ENCODE measurements at regions not wholly inside any gene's neighbourhood (a gene's known extent, or its start where the extent isn't known, plus 50 kb on each side); places are given as distances from the start of the nearest gene placed in this dataset.
A peak's percentile ranks its signal among the peaks of the same experiment; 100 is the strongest.
"Not testable (repeated sequence)": the region's sequence is repeated elsewhere in the genome, so short reads cannot be mapped to it uniquely, and the experiment has no call there.

DNA sequence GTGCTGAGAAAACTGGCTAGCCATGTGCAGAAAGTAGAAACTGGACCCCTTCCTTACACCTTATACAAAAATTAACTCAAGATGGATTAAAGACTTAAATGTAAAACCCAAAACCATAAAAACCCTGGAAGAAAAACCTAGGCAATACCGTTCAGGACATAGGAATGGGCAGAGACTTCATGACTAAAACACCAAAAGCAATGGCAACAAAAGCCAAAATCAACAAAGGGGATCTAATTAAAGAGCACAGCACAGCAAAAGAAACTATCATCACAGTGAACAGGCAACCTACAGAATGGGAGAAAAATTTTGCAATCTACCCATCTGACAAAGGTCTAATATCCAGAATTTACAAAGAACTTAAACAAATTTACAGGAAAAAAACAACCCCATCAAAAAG, 575.2 kb upstream of the ADAMTS5 start:
- not testable (repeated sequence) for DNase-seq (ENCODE audit: low read depth in 4 of 4, low spot score in 3 of 4)

- DNase-seq (ENCODE audit: low read depth in 4 of 4, low spot score in 3 of 4), result no peak
These were observed 569.4 kb upstream of the ADAMTS5 start for GRCh38 chr21:27536319-27536718.

- no peak for DNase-seq (ENCODE audit: low read depth in 4 of 4, low spot score in 3 of 4)
These were observed 568.3 kb upstream of the ADAMTS5 start for GRCh38 chr21:27535188-27535587.

- DNase-seq (ENCODE audit: low read depth in 4 of 4, low spot score in 3 of 4), result no peak
These were observed 567.3 kb upstream of the ADAMTS5 start for GRCh38 chr21:27534206-27534605.

- DNase-seq (ENCODE audit: low read depth in 4 of 4, low spot score in 3 of 4), result peak in 3 of 4 donors; percentile 4 to 30 (median 24)
These were observed 565.2 kb upstream of the ADAMTS5 start for GRCh38 chr21:27532076-27532475.

GRCh38 chr21:27528697-27529096, 561.8 kb upstream of the ADAMTS5 start:
- DNase-seq (ENCODE audit: low read depth in 4 of 4, low spot score in 3 of 4), result no peak

DNA sequence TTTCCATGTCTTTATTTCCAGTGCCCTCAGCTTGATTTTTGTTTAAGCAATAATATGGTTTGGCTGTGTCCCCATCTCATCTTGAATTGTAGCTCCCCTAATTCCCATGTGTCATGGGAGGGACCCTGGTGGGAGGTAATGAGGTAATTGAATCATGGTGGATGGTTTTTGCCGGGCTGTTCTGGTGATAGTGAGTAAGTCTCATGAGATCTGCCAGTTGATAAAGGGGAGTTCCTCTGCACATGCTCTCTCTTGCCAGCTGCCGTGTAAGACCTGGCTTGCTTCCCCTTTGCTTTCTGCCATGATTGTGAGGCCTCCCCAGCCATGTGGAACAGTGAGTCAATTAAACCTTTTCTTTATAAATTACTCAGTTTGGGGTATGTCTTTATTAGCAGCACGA, 559.6 kb upstream of the ADAMTS5 start:
- DNase-seq (ENCODE audit: low read depth in 4 of 4, low spot score in 3 of 4), result no peak

GRCh38 chr21:27525780-27526179, 558.9 kb upstream of the ADAMTS5 start:
- DNase-seq (ENCODE audit: low read depth in 4 of 4, low spot score in 3 of 4), result no peak

- DNase-seq (ENCODE audit: low read depth in 4 of 4, low spot score in 3 of 4), result no peak
These were observed 552.5 kb upstream of the ADAMTS5 start for GRCh38 chr21:27519361-27519760.

- not testable (repeated sequence) for DNase-seq (ENCODE audit: low read depth in 4 of 4, low spot score in 3 of 4)
These were observed 550.3 kb upstream of the ADAMTS5 start for GRCh38 chr21:27517177-27517576.

- DNase-seq (ENCODE audit: low read depth in 4 of 4, low spot score in 3 of 4), result no peak
These were observed 548.8 kb upstream of the ADAMTS5 start for GRCh38 chr21:27515676-27516075.

DNA sequence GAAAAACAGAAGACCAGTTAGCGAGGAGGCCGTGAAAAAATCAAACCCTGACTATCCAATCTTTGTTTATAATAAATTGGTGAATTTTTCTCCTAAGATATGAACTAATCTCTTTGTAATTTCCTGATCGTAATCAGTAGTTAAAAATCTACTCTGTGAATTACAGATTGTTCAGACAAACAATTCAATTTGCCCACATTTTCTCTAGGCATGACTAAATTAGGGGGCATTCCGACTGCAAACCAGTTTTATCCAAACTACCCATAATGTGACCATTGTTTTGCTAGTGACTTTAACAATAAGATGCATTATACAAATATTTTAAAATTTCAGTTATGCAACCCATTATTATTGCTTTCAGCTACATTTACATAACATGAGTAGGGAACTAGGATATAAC, 546.9 kb upstream of the ADAMTS5 start:
- DNase-seq (ENCODE audit: low read depth in 4 of 4, low spot score in 3 of 4), result no peak

- no peak for DNase-seq (ENCODE audit: low read depth in 4 of 4, low spot score in 3 of 4)
These were observed 546.1 kb upstream of the ADAMTS5 start for GRCh38 chr21:27513016-27513415.

DNA sequence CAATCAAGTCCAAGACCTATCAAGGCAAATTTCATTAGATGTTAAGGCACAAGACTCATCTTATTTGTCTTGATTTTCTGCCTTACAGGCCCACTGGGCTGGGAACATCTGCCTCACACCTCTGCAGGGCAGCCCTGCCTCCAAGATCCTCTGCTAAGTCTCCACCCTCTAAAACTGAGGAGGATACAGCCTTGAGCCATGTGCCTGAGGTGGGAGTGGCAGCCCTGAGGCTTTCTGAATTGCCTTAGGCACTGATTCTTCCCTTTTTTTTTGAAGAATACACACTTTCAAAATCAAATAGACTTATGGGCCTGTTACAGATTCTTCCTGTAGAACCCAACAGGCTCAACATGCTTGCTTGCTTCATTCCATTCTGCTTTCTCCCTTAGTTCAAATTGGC, 544.3 kb upstream of the ADAMTS5 start:
- DNase-seq (ENCODE audit: low read depth in 4 of 4, low spot score in 3 of 4), result no peak

- DNase-seq (ENCODE audit: low read depth in 4 of 4, low spot score in 3 of 4), result no peak
These were observed 540.8 kb upstream of the ADAMTS5 start for GRCh38 chr21:27507695-27508094.

DNA sequence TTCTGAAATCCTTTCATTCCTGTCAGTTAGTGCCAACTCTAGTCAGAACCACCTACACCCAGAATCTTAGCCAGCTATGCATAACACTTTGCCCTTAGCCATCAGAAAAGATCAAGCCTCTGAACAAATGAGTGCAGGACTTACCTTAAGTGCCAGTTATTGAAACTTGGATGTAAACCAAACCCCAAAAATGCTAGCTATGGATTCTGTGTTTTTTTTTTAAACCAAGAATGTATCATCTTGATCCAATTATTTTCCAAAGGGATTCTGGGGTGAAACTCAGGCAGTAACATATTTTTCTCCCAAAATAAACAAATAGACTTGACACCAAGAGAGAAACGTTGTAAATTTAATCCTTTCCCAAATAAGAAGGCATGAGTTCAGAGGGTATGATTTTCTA, 538.6 kb upstream of the ADAMTS5 start:
- DNase-seq (ENCODE audit: low read depth in 4 of 4, low spot score in 3 of 4), result no peak

GRCh38 chr21:27502801-27503200, 535.9 kb upstream of the ADAMTS5 start:
- no peak for DNase-seq (ENCODE audit: low read depth in 4 of 4, low spot score in 3 of 4)

- DNase-seq (ENCODE audit: low read depth in 4 of 4, low spot score in 3 of 4), result no peak
These were observed 531.1 kb upstream of the ADAMTS5 start for GRCh38 chr21:27498025-27498424.

- no peak for DNase-seq (ENCODE audit: low read depth in 4 of 4, low spot score in 3 of 4)
These were observed 528.9 kb upstream of the ADAMTS5 start for GRCh38 chr21:27495836-27496235.

GRCh38 chr21:27493542-27493941, 526.7 kb upstream of the ADAMTS5 start:
- no peak for DNase-seq (ENCODE audit: low read depth in 4 of 4, low spot score in 3 of 4)

- DNase-seq (ENCODE audit: low read depth in 4 of 4, low spot score in 3 of 4), result no peak
These were observed 520.8 kb upstream of the ADAMTS5 start for GRCh38 chr21:27487676-27488075.

- no peak for DNase-seq (ENCODE audit: low read depth in 4 of 4, low spot score in 3 of 4)
These were observed 514.0 kb upstream of the ADAMTS5 start for GRCh38 chr21:27480841-27481261.

DNA sequence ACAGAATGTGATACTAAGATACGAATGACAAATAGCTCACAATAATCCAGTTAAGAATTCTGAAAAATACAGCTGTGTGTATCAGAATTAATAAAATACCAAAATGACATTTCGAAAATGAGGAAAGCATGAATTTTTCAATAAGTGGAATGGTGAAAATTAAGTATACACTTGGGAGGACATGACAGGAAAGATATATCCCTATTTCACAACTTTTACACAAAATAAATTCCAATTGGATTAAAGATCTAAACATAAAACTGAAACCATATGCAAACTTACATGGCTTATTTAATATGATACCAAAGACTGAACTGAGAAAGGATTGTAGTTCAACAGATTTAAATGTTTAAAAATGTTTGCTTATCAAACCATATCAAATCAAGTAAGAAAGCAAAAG, 510.4 kb upstream of the ADAMTS5 start:
- DNase-seq (ENCODE audit: low read depth in 4 of 4, low spot score in 3 of 4), result no peak

- no peak for DNase-seq (ENCODE audit: low read depth in 4 of 4, low spot score in 3 of 4)
These were observed 509.8 kb upstream of the ADAMTS5 start for GRCh38 chr21:27476696-27477095.
